HG03442 (cell line): ENCODE measurements at regions not wholly inside any gene's neighbourhood (a gene's known extent, or its start where the extent isn't known, plus 50 kb on each side); places are given as distances from the start of the nearest gene placed in this dataset.

Experiments used
- ATAC-seq: cut with Tn5 transposase; IDR thresholded peaks from one replicate; pipeline ENCODE4 v1.9.1; 2021; ENCODE audit warnings: mild to moderate bottlenecking, moderate library complexity; ENCODE audit not compliant: unreplicated experiment

GRCh38 chr10:105494303-105494702 lies 853.2 kb downstream of the SORCS3 start:
- no peak for ATAC-seq

DNA sequence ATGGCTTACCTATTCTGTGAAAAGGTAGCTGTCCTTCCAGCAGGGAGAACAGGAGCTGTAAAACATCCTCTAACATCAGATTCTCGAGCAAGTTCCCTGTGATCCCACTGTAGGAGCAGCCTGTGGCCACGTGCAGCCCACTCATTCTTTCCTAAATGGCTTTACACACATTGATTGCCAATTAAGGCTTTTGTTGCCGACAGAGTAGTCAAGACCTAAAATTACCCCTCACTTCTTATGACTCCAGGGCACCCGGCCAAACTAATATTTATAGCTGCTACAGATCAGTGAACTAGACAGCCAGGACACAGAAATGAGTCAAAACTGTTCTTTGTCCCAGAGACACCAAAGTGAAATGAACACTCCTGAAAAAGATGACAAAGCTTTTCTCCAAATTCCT lies 832.1 kb downstream of the SORCS3 start:
- no peak for ATAC-seq

DNA sequence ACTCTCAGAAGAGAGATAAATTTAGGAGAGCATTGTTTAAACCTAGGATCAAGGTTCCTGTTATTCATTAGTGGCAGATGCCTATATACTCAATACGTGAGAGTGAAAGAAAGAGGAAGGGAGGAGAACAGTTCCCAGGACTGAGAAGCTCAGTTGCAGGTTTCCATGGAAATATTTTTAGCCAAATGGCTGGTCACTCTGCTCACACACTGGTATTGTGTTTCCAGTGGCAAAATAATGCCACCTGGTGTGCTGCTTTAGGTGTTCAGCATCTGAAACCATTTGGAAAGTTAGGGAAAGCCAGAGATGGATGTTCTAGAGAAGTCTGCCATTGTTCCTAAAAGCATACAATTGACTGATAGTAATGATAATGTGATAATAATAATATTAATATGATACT lies 827.7 kb downstream of the SORCS3 start:
- ATAC-seq = no peak

DNA sequence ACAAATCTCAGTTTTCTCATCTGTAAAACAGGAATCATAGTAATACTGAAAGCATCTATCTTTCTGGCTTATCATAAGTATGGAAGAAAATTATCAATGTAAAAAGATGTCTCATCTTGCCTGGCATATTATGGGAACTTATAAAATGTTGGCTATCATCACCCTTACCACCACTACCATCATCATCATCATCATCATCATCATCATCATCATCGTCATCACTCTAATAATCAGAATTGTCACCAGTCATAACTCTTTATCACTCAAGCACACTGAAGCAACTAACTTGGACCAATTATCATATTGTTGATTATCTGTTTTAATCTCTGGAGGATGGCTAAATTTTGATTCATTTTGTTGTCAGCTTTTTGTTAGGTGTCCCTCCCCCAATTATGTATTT lies 825.4 kb downstream of the SORCS3 start:
- no peak for ATAC-seq

GRCh38 chr10:105434970-105435369 lies 793.9 kb downstream of the SORCS3 start:
- ATAC-seq = no peak

DNA sequence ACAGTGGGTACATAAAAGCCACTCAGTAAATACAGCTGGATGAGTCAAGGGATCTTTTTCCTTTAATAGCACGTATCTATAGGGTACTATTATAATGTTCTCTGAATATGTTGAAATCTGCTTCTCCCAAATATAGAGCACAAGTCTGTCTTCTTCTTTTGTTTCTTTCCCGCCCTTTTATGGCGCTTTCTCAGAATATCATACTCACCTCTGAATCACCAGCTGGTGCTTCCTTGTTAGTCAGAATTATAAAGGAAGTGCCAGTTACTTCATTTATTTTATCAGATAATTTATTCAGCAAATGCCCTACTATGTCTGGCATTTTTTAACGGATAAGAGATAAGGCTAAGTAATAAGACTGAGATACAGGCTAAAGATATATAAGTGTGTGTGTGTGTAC lies 772.9 kb downstream of the SORCS3 start:
- ATAC-seq = no peak

GRCh38 chr10:105409370-105409769 lies 768.3 kb downstream of the SORCS3 start:
- no peak for ATAC-seq

- ATAC-seq = no peak
Measured at GRCh38 chr10:105406488-105406887, 765.4 kb downstream of the SORCS3 start.

GRCh38 chr10:105398202-105398601 lies 757.1 kb downstream of the SORCS3 start:
- ATAC-seq = no peak

DNA sequence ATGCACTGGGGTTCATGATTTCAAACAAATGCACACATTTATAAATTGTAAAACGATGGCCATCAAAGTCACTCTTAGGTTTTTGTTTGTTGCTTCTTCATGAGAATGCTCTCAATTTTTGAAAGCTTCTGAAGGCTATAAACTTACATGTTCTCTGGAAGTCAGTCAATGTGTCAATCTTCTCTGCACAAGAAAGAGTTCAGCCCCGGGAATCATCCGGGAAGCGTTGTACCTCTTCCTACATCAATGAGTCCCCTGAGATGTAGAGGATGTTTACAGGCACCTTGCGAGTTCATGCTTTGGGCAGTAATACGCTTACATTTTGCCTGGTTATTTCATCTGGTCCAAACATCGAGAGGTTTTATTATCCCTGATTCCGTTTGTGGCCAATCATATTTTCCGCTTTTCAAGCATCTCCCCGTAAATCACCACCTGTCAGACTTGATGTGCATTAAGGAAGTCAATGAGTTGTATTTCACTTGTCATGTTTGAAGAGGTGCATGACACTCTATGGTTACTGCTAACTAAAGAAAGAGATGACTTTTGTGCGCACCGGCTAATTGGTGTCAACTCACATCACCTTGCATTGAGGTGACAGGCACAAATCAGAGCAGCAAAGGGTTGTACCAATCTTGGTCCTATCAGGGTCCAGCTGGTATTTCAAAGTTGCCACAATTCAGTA lies 750.7 kb downstream of the SORCS3 start:
- no peak for ATAC-seq

- ATAC-seq = no peak
Measured at GRCh38 chr10:105387971-105388370, 746.9 kb downstream of the SORCS3 start.

DNA sequence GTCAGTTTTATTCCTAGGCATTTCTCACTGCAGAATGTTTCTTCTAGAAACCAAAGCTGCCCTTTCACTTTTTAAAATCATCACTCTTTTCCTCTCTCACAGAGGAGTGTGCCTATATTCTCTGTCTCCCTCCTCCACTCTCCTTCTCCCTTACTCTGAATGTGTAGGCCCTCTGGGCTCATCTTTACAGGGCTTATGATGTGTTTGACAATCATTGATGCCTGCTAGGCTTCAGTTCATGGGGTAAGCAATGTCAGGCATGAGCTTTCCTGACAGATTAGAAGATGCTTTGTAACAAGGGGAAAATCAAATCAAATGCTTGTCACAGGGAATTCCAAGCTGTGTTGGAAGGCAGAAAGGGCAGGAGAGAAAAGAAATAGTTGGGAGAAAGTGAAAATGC lies 742.9 kb downstream of the SORCS3 start:
- ATAC-seq = no peak

DNA sequence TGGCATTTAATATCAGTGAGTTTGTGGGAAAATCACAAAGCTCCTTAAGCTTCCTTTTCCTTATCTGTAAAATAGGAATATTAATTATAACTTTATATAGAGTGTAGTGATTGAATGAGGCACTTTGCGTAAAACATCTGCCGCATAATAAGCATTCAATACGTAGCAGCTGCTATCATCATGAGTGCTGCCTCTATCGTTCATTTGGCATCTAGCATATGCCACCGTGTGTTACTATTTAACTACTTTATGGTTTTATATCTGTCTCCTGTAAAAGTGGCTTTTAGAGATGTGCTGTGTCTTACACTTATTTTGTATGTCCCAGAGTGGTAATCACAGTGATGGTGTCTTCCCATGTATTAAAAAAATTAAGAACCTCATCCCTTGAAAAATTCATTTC lies 729.6 kb downstream of the SORCS3 start:
- ATAC-seq = no peak

DNA sequence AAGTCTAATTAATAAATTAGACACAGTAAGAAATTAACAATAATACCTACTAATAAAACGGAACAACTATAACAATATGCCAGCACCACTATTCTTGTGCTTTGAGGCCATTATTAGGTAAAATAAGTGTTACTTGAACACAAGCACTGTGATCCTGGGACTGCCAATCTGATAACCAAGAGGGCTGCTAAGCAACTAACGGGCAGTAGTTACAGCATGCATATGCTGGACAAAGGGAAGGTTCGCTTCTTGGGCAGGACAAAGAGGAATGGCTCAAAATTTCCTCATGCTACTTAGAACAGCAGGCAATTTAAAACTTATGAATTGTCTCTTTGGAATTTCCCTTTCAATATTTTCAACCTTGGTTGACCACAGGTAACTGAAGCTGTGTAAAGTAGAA lies 718.6 kb downstream of the SORCS3 start:
- no peak for ATAC-seq

DNA sequence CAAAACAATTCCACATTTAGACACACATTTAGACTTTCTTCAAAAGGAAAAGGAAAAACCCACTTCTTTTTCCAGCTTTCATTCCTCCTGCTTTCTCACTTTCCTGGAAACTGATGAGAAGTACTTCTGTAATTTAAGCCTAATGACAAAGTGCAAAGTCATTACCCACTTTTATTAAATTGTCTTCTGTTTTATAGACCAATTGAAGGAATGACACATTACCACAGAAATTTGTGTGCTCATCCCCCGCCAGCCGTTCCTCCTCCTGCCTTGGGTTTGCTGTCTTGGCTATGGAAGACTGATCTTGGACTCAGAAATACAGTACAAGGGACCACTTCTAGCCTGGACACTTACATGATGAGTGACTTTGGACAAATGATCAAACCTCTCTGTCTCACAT lies 717.8 kb downstream of the SORCS3 start:
- no peak for ATAC-seq

- no peak for ATAC-seq
Measured at GRCh38 chr10:105356626-105357025, 715.5 kb downstream of the SORCS3 start.

- ATAC-seq = no peak
Measured at GRCh38 chr10:105354010-105354409, 712.9 kb downstream of the SORCS3 start.

DNA sequence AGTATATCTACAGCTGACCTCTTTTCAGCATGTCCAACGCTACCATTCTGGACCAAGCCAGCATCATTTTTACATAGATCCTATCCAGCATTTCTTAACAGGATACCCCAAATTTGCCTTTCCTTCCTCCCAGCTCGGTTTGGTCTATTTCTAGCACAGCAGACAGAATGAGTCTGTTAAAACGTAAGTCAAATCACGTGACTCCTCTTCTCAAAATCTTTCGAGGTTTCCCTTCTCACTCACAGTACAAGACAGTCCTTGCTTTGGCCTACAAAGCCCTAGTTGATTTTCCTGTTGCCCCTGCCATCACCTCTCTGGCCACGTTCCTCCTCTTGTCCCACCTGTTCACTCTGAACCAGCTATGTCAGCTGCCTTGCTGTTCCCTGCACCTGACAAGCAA lies 711.7 kb downstream of the SORCS3 start:
- ATAC-seq = no peak

- ATAC-seq = no peak
Measured at GRCh38 chr10:105352281-105352680, 711.2 kb downstream of the SORCS3 start.

DNA sequence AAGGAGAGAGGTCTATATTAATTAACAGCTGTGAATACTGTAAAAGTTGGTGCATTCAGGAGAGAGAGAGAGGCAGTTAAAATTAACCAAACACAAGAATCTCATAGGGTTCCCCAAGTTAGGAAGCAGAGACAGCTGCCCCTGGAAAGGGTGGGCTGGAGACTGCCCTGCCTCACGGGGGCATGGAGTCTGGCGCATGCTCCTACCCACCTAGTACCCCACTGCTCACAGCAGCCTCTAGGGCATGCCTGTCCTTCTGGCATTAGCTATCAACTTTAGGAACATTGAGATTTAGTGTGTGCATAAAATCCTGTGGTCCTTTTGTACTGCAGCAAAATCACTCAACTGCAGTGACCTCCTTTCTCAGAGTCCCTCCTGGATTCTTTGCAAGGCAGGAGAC lies 710.1 kb downstream of the SORCS3 start:
- no peak for ATAC-seq

- no peak for ATAC-seq
Measured at GRCh38 chr10:105347487-105347886, 706.4 kb downstream of the SORCS3 start.

- ATAC-seq = no peak
Measured at GRCh38 chr10:105342606-105343005, 701.5 kb downstream of the SORCS3 start.

GRCh38 chr10:105339669-105340068 lies 698.6 kb downstream of the SORCS3 start:
- ATAC-seq = no peak
